GM10266 (cell line): ENCODE measurements at regions not wholly inside any gene's neighbourhood (a gene's known extent, or its start where the extent isn't known, plus 50 kb on each side); places are given as distances from the start of the nearest gene placed in this dataset.

Experiments
- DNase-seq: peaks from one replicate; pipeline ENCODE4 v3.0.0; 2012; ENCODE audit errors: extremely low spot score
- CTCF ChIP-seq: IDR thresholded peaks from 2 replicates; pipeline ENCODE4 v1.5.1; 2012; ENCODE audit warnings: mild to moderate bottlenecking, low read depth; ENCODE audit not compliant: control insufficient read depth, insufficient read depth; ENCODE audit errors: missing control alignments

GRCh38 chr2:150319658-150320555 lies 167.6 kb downstream of the RND3 start:
- DNase-seq, result no peak
- no peak for TF ChIP-seq CTCF

GRCh38 chr2:150319085-150319484 lies 168.4 kb downstream of the RND3 start:
- no peak for TF ChIP-seq CTCF
- no peak for DNase-seq

- no peak for TF ChIP-seq CTCF
- DNase-seq, result no peak
These were observed 175.2 kb downstream of the RND3 start for GRCh38 chr2:150312271-150312670.

- DNase-seq, result no peak
- TF ChIP-seq CTCF, result no peak
These were observed 178.0 kb downstream of the RND3 start for GRCh38 chr2:150309311-150310080.

GRCh38 chr2:150307258-150307657 lies 180.2 kb downstream of the RND3 start:
- no peak for DNase-seq
- no peak for TF ChIP-seq CTCF

- no peak for TF ChIP-seq CTCF
- no peak for DNase-seq
These were observed 184.2 kb downstream of the RND3 start for GRCh38 chr2:150303281-150303680.

GRCh38 chr2:150298571-150299305 lies 188.7 kb downstream of the RND3 start:
- no peak for TF ChIP-seq CTCF
- no peak for DNase-seq
